SK-N-SH treated with all-trans-retinoic acid at 6 μM for 48 hours (cell line): ENCODE measurements at regions not wholly inside any gene's neighbourhood (a gene's known extent, or its start where the extent isn't known, plus 50 kb on each side); places are given as distances from the start of the nearest gene placed in this dataset.

Experiments used
- ATAC-seq: fragments of 200-7000 bp; cut with Tn5 transposase; 3 replicates; pipeline ENCODE4 v1.9.1; 2020; ENCODE audit warnings: mild to moderate bottlenecking, moderate library complexity
- ARNTL ChIP-seq: fragments of 450-650 bp; formaldehyde crosslinking; IDR thresholded peaks from 2 replicates; pipeline ENCODE4 v1.5.0; 2020; ENCODE audit warnings: low read depth, mild to moderate bottlenecking, moderate library complexity, borderline replicate concordance
- BACH2 ChIP-seq: fragments of 250-450 bp; sonication (Bioruptor Pico); IDR thresholded peaks from 2 replicates; pipeline ENCODE4 v1.9.0; 2021; ENCODE audit warnings: mild to moderate bottlenecking, borderline replicate concordance
- CREB5 ChIP-seq: fragments of 250-450 bp; sonication (Bioruptor Pico); IDR thresholded peaks from 2 replicates; pipeline ENCODE4 v1.5.1; 2020; ENCODE audit warnings: low read depth, mild to moderate bottlenecking, moderate library complexity
- CSDC2 ChIP-seq: fragments of 250-450 bp; sonication (Bioruptor Pico); IDR thresholded peaks from 2 replicates; pipeline ENCODE4 v1.5.0; 2020; ENCODE audit warnings: mild to moderate bottlenecking, moderate library complexity
- CSRNP3 ChIP-seq: fragments of 250-450 bp; sonication (Bioruptor Pico); IDR thresholded peaks from 2 replicates; pipeline ENCODE4 v1.5.1; 2021; ENCODE audit warnings: mild to moderate bottlenecking, moderate library complexity
- GLIS3 ChIP-seq: fragments of 250-450 bp; sonication (Bioruptor Pico); IDR thresholded peaks from 2 replicates; pipeline ENCODE4 v1.5.0; 2020; ENCODE audit warnings: mild to moderate bottlenecking, moderate library complexity
- ISL1 ChIP-seq: fragments of 250-450 bp; sonication (Bioruptor Pico); IDR thresholded peaks from 2 replicates; pipeline ENCODE4 v2.1.2; 2022; ENCODE audit warnings: mild to moderate bottlenecking, moderate library complexity
- OSR1 ChIP-seq: fragments of 250-450 bp; sonication (Bioruptor Pico); IDR thresholded peaks from 2 replicates; pipeline ENCODE4 v1.8.0; 2022; ENCODE audit warnings: moderate library complexity, mild to moderate bottlenecking, inconsistent platforms
- PATZ1 ChIP-seq: fragments of 250-450 bp; sonication (Bioruptor Pico); IDR thresholded peaks from 2 replicates; pipeline ENCODE4 v1.8.0; 2020; ENCODE audit warnings: mild to moderate bottlenecking, moderate library complexity, borderline replicate concordance
- POU6F1 ChIP-seq: fragments of 250-450 bp; sonication (Bioruptor Pico); IDR thresholded peaks from 2 replicates; pipeline ENCODE4 v1.8.0; 2021; ENCODE audit warnings: low read depth, mild to moderate bottlenecking, moderate library complexity, borderline replicate concordance
- RARB ChIP-seq: fragments of 250-450 bp; sonication (Bioruptor Pico); IDR thresholded peaks from 2 replicates; pipeline ENCODE4 v1.8.0; 2021; ENCODE audit warnings: mild to moderate bottlenecking, moderate library complexity
- SNAI2 ChIP-seq: fragments of 250-450 bp; sonication (Bioruptor Pico); IDR thresholded peaks from 2 replicates; pipeline ENCODE4 v1.5.0; 2020; ENCODE audit warnings: mild to moderate bottlenecking, moderate library complexity
- TOX ChIP-seq: fragments of 250-450 bp; sonication (Bioruptor Pico); IDR thresholded peaks from 2 replicates; pipeline ENCODE4 v1.8.0; 2021; ENCODE audit warnings: mild to moderate bottlenecking, moderate library complexity, borderline replicate concordance
- TSHZ2 ChIP-seq: fragments of 250-450 bp; sonication (Bioruptor Pico); IDR thresholded peaks from 2 replicates; pipeline ENCODE4 v1.5.0; 2020; ENCODE audit warnings: mild to moderate bottlenecking, moderate library complexity
- ZC3H10 ChIP-seq: fragments of 250-450 bp; sonication (Bioruptor Pico); IDR thresholded peaks from 2 replicates; pipeline ENCODE4 v1.5.1; 2021; ENCODE audit warnings: mild to moderate bottlenecking, moderate library complexity
- ZFP3 ChIP-seq: fragments of 250-450 bp; sonication (Bioruptor Pico); IDR thresholded peaks from 2 replicates; pipeline ENCODE4 v1.5.0; 2020; ENCODE audit warnings: mild to moderate bottlenecking, moderate library complexity
- ZFP30 ChIP-seq: fragments of 450-650 bp; formaldehyde crosslinking; IDR thresholded peaks from 2 replicates; pipeline ENCODE4 v1.5.0; 2022; ENCODE audit warnings: mild to moderate bottlenecking, moderate library complexity
- ZNF565 ChIP-seq: fragments of 450-650 bp; formaldehyde crosslinking; conservative IDR thresholded peaks from 2 replicates; pipeline ENCODE4 v1.5.0; 2020; ENCODE audit warnings: low read depth, mild to moderate bottlenecking, moderate library complexity
- ZNF70 ChIP-seq: fragments of 450-650 bp; formaldehyde crosslinking; IDR thresholded peaks from 2 replicates; pipeline ENCODE4 v1.5.0; 2020; ENCODE audit warnings: mild to moderate bottlenecking, moderate library complexity
- ZNF8 ChIP-seq: fragments of 450-650 bp; formaldehyde crosslinking; IDR thresholded peaks from 2 replicates; pipeline ENCODE4 v1.5.0; 2020; ENCODE audit warnings: mild to moderate bottlenecking, moderate library complexity

GRCh38 chr7:18086165-18087025 lies 58.7 kb upstream of the PRPS1L1 start (continued):
- TF ChIP-seq CSDC2 (CRISPR knock-in tag) (no peak), CREB5 (CRISPR knock-in tag) (no peak), RARB (CRISPR knock-in tag) (no peak), ZFP3 (CRISPR knock-in tag) (no peak), ZNF8 (CRISPR knock-in tag) (no peak), GLIS3 (CRISPR knock-in tag) (no peak)
- TF ChIP-seq, all 23 proteins: peak for 0

GRCh38 chr7:18087026-18087686 lies 59.5 kb upstream of the PRPS1L1 start:
- ATAC-seq = peak; percentile 65
- TF ChIP-seq CSRNP3 = no peak
- no peak for TF ChIP-seq PATZ1
- TF ChIP-seq SNAI2 (CRISPR knock-in tag) = no peak
- TF ChIP-seq TSHZ2 (CRISPR knock-in tag) = no peak
- no peak for TF ChIP-seq ISL1 (CRISPR knock-in tag)
- TF ChIP-seq ZNF70 (CRISPR knock-in tag) = no peak; the same call in 1 of the 2 replicates
- TF ChIP-seq OSR1 (CRISPR knock-in tag) = no peak
- TF ChIP-seq ZC3H10 (CRISPR knock-in tag) = no peak
- no peak for TF ChIP-seq GLIS3 (CRISPR knock-in tag)
- no peak for TF ChIP-seq RARB (CRISPR knock-in tag)
- TF ChIP-seq POU6F1 (CRISPR knock-in tag) = no peak
- no peak for TF ChIP-seq ZNF565 (CRISPR knock-in tag)

- peak; percentile 51 for ATAC-seq
- TF ChIP-seq ARNTL (CRISPR knock-in tag) (no peak), BACH2 (no peak), ZFP30 (CRISPR knock-in tag) (no peak), ISL1 (CRISPR knock-in tag) (no peak), ZNF8 (CRISPR knock-in tag) (no peak), CREB5 (CRISPR knock-in tag) (no peak), SNAI2 (CRISPR knock-in tag) (no peak), TOX (no peak), TSHZ2 (CRISPR knock-in tag) (no peak), CSDC2 (CRISPR knock-in tag) (no peak), ZNF70 (CRISPR knock-in tag) (no peak), CSRNP3 (no peak)
Measured at GRCh38 chr7:18087687-18088078, 60.0 kb upstream of the PRPS1L1 start.
